HG02840 (cell line): ENCODE measurements at regions not wholly inside any gene's neighbourhood (a gene's known extent, or its start where the extent isn't known, plus 50 kb on each side); places are given as distances from the start of the nearest gene placed in this dataset.
"Not testable (repeated sequence)": the region's sequence is repeated elsewhere in the genome, so short reads cannot be mapped to it uniquely, and the experiment has no call there.

Source experiments
- ATAC-seq: cut with Tn5 transposase; IDR thresholded peaks from one replicate; pipeline ENCODE4 v1.9.1; 2021; ENCODE audit warnings: mild to moderate bottlenecking, moderate library complexity, moderate number of reproducible peaks; ENCODE audit not compliant: unreplicated experiment, low FRiP score

- no peak for ATAC-seq
These were observed 367.2 kb upstream of the MAN1A1 start for GRCh38 chr6:119716668-119717270.

- ATAC-seq = no peak
These were observed 364.3 kb upstream of the MAN1A1 start for GRCh38 chr6:119713903-119714302.

GRCh38 chr6:119686644-119687043 lies 337.1 kb upstream of the MAN1A1 start:
- ATAC-seq = no peak

- ATAC-seq = no peak
These were observed 336.7 kb upstream of the MAN1A1 start for GRCh38 chr6:119686240-119686639.

GRCh38 chr6:119683671-119684070 lies 334.1 kb upstream of the MAN1A1 start:
- no peak for ATAC-seq

GRCh38 chr6:119683031-119683430 lies 333.5 kb upstream of the MAN1A1 start:
- ATAC-seq = no peak

- ATAC-seq = no peak
These were observed 329.4 kb upstream of the MAN1A1 start for GRCh38 chr6:119678961-119679360.

- no peak for ATAC-seq
These were observed 327.8 kb upstream of the MAN1A1 start for GRCh38 chr6:119677384-119677783.

- no peak for ATAC-seq
These were observed 327.4 kb upstream of the MAN1A1 start for GRCh38 chr6:119676961-119677360.

GRCh38 chr6:119676230-119676629 lies 326.7 kb upstream of the MAN1A1 start:
- no peak for ATAC-seq

- ATAC-seq = no peak
These were observed 324.2 kb upstream of the MAN1A1 start for GRCh38 chr6:119673741-119674140.

GRCh38 chr6:119672725-119673124 lies 323.2 kb upstream of the MAN1A1 start:
- ATAC-seq = no peak

- ATAC-seq = no peak
These were observed 321.5 kb upstream of the MAN1A1 start for GRCh38 chr6:119671105-119671504.

GRCh38 chr6:119669221-119669620 lies 319.7 kb upstream of the MAN1A1 start:
- ATAC-seq = no peak

GRCh38 chr6:119665432-119665831 lies 315.9 kb upstream of the MAN1A1 start:
- not testable (repeated sequence) for ATAC-seq

- ATAC-seq = no peak
These were observed 312.1 kb upstream of the MAN1A1 start for GRCh38 chr6:119661628-119662027.

GRCh38 chr6:119661078-119661477 lies 311.5 kb upstream of the MAN1A1 start:
- ATAC-seq = no peak

GRCh38 chr6:119658917-119659316 lies 309.4 kb upstream of the MAN1A1 start:
- ATAC-seq = no peak

- no peak for ATAC-seq
These were observed 305.6 kb upstream of the MAN1A1 start for GRCh38 chr6:119655124-119655523.

- no peak for ATAC-seq
These were observed 303.8 kb upstream of the MAN1A1 start for GRCh38 chr6:119653329-119653728.

- ATAC-seq = no peak
These were observed 300.0 kb upstream of the MAN1A1 start for GRCh38 chr6:119649531-119649930.

- ATAC-seq = no peak
These were observed 297.7 kb upstream of the MAN1A1 start for GRCh38 chr6:119647309-119647708.

- no peak for ATAC-seq
These were observed 294.3 kb upstream of the MAN1A1 start for GRCh38 chr6:119643876-119644275.
